Neural cell (in vitro differentiated cells): ENCODE measurements at regions not wholly inside any gene's neighbourhood (a gene's known extent, or its start where the extent isn't known, plus 50 kb on each side); places are given as distances from the start of the nearest gene placed in this dataset.

Source experiments
- H2AFZ ChIP-seq: fragments of 200-600, 300-800 bp; sonication (generic), shearing (Covaris generic); 2 replicates; pipeline ENCODE4 v1.6.0; 2014; ENCODE audit warnings: low read depth, mild to moderate bottlenecking, antibody characterized with exemption, low read length, moderate library complexity
- H3F3A ChIP-seq: fragments of 200-600 bp; shearing (Covaris generic); 2 replicates; pipeline ENCODE4 v1.6.1; 2016; ENCODE audit warnings: mild to moderate bottlenecking, moderate library complexity, mixed read lengths, antibody characterized with exemption, low read length; ENCODE audit not compliant: insufficient read depth, poor library complexity, severe bottlenecking
- H3K27ac ChIP-seq: fragments of 200-600, 300-800 bp; sonication (generic), shearing (Covaris generic); 2 replicates; pipeline ENCODE4 v1.5.1; 2014; ENCODE audit warnings: mild to moderate bottlenecking, low read length, moderate library complexity
- H3K27me3 ChIP-seq: fragments of 300-800, 200-600 bp; sonication (generic), shearing (Covaris generic); 2 replicates; pipeline ENCODE4 v1.6.0; 2014; ENCODE audit warnings: mild to moderate bottlenecking, low read depth, low read length, moderate library complexity; ENCODE audit not compliant: insufficient read depth
- H3K36me3 ChIP-seq: fragments of 300-800, 200-600 bp; sonication (generic), shearing (Covaris generic); 2 replicates; pipeline ENCODE4 v1.5.1; 2014; ENCODE audit warnings: mild to moderate bottlenecking, antibody characterized with exemption, low read length, moderate library complexity; ENCODE audit not compliant: insufficient read depth
- H3K4me2 ChIP-seq: fragments of 300-800, 200-600 bp; sonication (generic), shearing (Covaris generic); 2 replicates; pipeline ENCODE4 v1.6.0; 2014; ENCODE audit warnings: mild to moderate bottlenecking, low read length
- H3K4me3 ChIP-seq: fragments of 300-800, 200-600 bp; sonication (generic), shearing (Covaris generic); 2 replicates; pipeline ENCODE4 v1.5.1; 2014; ENCODE audit warnings: mild to moderate bottlenecking, low read length, moderate library complexity
- H3K79me2 ChIP-seq: fragments of 200-600 bp; shearing (Covaris generic); replicated peaks from 2 replicates; pipeline ENCODE4 v1.6.0; 2014; ENCODE audit warnings: mild to moderate bottlenecking, low read length, moderate library complexity; ENCODE audit not compliant: insufficient read depth
- H3K9ac ChIP-seq: fragments of 300-800, 200-600 bp; sonication (generic), shearing (Covaris generic); 2 replicates; pipeline ENCODE4 v1.6.1; 2016; ENCODE audit warnings: mild to moderate bottlenecking, low read length, mixed read lengths
- H3K9me2 ChIP-seq: fragments of 200-600 bp; shearing (Covaris generic); 2 replicates; pipeline ENCODE4 v1.6.1; 2016; ENCODE audit warnings: mild to moderate bottlenecking, low read length, mixed read lengths; ENCODE audit not compliant: insufficient read depth
- H3K9me3 ChIP-seq: fragments of 200-600, 300-800 bp; sonication (generic), shearing (Covaris generic); 2 replicates; pipeline ENCODE4 v1.6.1; 2016; ENCODE audit warnings: mild to moderate bottlenecking, mixed run types, low read length, moderate library complexity, mixed read lengths
- H4K20me1 ChIP-seq: fragments of 200-600 bp; shearing (Covaris generic); 2 replicates; pipeline ENCODE4 v1.6.1; 2016; ENCODE audit warnings: mild to moderate bottlenecking, mixed run types; ENCODE audit not compliant: insufficient read depth
- EP300 ChIP-seq: fragments of 450-650 bp; conservative IDR thresholded peaks from 2 replicates; pipeline ENCODE4 v1.6.1; 2014; ENCODE audit warnings: antibody characterized with exemption, mild to moderate bottlenecking, moderate library complexity; ENCODE audit not compliant: poor library complexity, severe bottlenecking
- EZH2 ChIP-seq: fragments of 200-600, 300-800 bp; shearing (Covaris generic), sonication (generic); IDR thresholded peaks from 2 replicates; pipeline ENCODE4 v1.6.1; 2014; ENCODE audit warnings: antibody characterized with exemption, low read length, borderline replicate concordance, mild to moderate bottlenecking; ENCODE audit not compliant: insufficient read depth, poor library complexity, severe bottlenecking
- MXI1 ChIP-seq: fragments of 450-650 bp; conservative IDR thresholded peaks from 2 replicates; pipeline ENCODE4 v1.6.1; 2014; ENCODE audit warnings: antibody characterized with exemption, mild to moderate bottlenecking; ENCODE audit not compliant: poor library complexity, severe bottlenecking
- POLR2AphosphoS5 ChIP-seq: IDR thresholded peaks from 2 replicates; pipeline ENCODE4 v1.6.1; 2012
- RAD21 ChIP-seq: fragments of 450-650 bp; conservative IDR thresholded peaks from 2 replicates; pipeline ENCODE4 v1.6.1; 2014; ENCODE audit warnings: antibody characterized with exemption, mild to moderate bottlenecking, moderate library complexity
- SMC3 ChIP-seq: fragments of 450-650 bp; conservative IDR thresholded peaks from 2 replicates; pipeline ENCODE4 v1.6.1; 2014; ENCODE audit warnings: antibody characterized with exemption, mild to moderate bottlenecking, moderate library complexity; ENCODE audit not compliant: poor library complexity
- TAF1 ChIP-seq: IDR thresholded peaks from 2 replicates; pipeline ENCODE4 v1.6.1; 2012; ENCODE audit warnings: low read depth
- TF ChIP-seq, protein P1 (sequence below): IDR thresholded peaks from 2 replicates; pipeline ENCODE4 v1.6.1; 2012; ENCODE audit warnings: borderline replicate concordance
- TF ChIP-seq, protein P2 (sequence below): fragments of 450-650 bp; IDR thresholded peaks from 2 replicates; pipeline ENCODE4 v1.5.1; 2014; ENCODE audit warnings: antibody characterized with exemption, mild to moderate bottlenecking, moderate library complexity; ENCODE audit not compliant: poor library complexity, severe bottlenecking

DNA sequence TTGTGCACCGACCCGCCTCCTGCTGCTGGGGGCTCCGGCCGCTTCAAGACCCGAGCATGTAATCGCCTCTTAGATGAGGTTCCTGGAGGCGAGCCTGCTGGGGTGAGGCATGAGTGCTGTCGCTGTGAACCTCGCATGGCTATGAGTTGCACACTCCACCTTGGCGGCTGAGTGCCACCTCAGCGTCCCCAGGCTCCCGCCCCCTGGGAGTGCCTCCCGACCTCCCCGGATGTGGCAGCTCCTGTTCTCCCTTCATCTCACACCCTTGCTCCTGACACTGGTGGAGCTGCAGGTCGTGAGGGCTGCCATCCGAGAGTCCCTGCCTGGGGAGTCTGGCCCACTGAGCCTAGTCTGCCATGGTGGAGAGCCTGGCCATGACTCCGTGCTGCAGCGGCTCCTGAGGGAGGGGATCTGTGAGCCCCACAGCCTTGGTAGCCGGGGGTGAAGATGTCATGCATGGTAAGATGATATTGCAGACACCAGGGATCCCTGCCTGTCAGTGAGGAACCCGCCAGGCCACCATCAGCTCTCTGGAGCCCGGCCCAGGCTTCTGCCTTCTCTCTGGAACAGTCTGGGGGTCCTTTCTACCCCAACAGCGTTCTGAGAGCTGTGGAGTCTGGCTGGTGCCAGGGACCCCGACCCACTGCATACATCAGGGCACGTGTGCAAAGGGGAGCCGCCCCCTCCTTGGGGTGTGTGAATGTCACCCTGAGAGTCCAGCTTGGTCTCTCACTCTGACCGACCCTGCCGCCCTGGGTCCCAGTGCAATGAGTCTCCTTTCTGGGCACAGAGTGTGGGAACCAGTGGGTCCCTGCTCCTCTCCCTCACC lies 61.6 kb upstream of the HS6ST1 start (continued):
- TF ChIP-seq, protein P1, sequence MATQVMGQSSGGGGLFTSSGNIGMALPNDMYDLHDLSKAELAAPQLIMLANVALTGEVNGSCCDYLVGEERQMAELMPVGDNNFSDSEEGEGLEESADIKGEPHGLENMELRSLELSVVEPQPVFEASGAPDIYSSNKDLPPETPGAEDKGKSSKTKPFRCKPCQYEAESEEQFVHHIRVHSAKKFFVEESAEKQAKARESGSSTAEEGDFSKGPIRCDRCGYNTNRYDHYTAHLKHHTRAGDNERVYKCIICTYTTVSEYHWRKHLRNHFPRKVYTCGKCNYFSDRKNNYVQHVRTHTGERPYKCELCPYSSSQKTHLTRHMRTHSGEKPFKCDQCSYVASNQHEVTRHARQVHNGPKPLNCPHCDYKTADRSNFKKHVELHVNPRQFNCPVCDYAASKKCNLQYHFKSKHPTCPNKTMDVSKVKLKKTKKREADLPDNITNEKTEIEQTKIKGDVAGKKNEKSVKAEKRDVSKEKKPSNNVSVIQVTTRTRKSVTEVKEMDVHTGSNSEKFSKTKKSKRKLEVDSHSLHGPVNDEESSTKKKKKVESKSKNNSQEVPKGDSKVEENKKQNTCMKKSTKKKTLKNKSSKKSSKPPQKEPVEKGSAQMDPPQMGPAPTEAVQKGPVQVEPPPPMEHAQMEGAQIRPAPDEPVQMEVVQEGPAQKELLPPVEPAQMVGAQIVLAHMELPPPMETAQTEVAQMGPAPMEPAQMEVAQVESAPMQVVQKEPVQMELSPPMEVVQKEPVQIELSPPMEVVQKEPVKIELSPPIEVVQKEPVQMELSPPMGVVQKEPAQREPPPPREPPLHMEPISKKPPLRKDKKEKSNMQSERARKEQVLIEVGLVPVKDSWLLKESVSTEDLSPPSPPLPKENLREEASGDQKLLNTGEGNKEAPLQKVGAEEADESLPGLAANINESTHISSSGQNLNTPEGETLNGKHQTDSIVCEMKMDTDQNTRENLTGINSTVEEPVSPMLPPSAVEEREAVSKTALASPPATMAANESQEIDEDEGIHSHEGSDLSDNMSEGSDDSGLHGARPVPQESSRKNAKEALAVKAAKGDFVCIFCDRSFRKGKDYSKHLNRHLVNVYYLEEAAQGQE: no peak
- no peak for TF ChIP-seq EP300

DNA sequence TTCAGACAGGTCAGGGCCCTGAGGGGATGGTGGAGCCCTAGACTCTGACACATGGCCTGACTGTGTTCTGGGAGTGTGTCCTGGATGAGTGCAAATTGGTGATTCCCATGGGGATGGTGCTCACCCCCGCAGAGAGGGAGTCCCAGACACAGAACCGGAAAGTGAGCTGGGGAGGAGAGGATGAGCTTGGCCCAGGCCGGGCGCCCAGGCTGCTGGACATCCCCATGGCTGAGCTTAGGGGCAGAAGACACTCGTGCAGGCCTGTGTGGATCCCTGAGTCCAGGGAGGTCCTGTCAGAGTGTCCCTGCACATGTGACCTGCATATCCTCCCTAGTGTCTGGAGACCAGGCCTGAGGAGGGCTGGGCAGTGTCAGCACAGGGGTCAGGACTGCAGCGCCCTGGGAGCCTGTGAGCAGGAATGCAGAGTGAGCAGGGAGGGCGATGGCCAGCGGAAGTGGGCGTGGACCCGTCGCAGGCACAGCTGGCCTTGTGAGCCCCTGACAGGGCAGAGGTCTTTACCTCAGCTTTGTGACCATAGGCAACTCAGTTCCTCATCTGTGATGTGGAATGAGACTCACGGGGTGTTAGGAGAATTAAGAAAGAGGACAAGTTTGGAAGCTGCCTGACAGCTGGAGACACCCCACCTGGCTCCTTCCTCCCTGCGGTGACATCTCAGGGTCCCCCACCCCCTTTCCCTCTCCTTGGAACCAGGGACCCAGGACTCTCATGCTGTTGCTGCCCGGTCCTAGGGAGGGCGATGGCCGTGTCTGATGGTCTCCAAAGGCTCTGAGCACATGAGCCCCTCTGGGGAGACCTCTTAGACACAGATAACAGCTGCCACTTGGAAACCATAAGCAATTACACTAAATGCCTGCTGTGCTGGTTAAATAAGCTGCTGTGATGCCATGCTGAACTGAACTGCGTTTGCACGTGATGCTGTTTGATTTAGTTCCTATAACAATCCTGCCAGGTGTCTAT lies 62.6 kb upstream of the HS6ST1 start:
- no peak overlapping the region for H3K4me2 ChIP-seq
- H3K27me3 ChIP-seq: no peaks in the 10 kb centered on the region
- H3K9ac ChIP-seq: no peak overlapping the region
- no peaks in the 10 kb centered on the region for H3K79me2 ChIP-seq
- H3K9me3 ChIP-seq: no peaks in the 10 kb centered on the region
- TF ChIP-seq, protein P1: no peak
- TF ChIP-seq EP300: no peak
- no peak for TF ChIP-seq EZH2
- no peak for TF ChIP-seq RAD21
- TF ChIP-seq POLR2AphosphoS5: no peak
- no peak for TF ChIP-seq TAF1
- no peak for TF ChIP-seq SMC3
- TF ChIP-seq, protein P2, sequence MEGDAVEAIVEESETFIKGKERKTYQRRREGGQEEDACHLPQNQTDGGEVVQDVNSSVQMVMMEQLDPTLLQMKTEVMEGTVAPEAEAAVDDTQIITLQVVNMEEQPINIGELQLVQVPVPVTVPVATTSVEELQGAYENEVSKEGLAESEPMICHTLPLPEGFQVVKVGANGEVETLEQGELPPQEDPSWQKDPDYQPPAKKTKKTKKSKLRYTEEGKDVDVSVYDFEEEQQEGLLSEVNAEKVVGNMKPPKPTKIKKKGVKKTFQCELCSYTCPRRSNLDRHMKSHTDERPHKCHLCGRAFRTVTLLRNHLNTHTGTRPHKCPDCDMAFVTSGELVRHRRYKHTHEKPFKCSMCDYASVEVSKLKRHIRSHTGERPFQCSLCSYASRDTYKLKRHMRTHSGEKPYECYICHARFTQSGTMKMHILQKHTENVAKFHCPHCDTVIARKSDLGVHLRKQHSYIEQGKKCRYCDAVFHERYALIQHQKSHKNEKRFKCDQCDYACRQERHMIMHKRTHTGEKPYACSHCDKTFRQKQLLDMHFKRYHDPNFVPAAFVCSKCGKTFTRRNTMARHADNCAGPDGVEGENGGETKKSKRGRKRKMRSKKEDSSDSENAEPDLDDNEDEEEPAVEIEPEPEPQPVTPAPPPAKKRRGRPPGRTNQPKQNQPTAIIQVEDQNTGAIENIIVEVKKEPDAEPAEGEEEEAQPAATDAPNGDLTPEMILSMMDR: no peak
- TF ChIP-seq MXI1: no peak
- no peaks in the 10 kb centered on the region for H3F3A ChIP-seq
- no peak overlapping the region for H3K27ac ChIP-seq
- H3K4me3 ChIP-seq: no peak overlapping the region
- no peak overlapping the region for H2AFZ ChIP-seq
- H3K9me2 ChIP-seq: no peaks in the 10 kb centered on the region
- no peaks in the 10 kb centered on the region for H3K36me3 ChIP-seq
- H4K20me1 ChIP-seq: no peaks in the 10 kb centered on the region
